ENCODE measurements at regions not wholly inside any gene's neighbourhood (a gene's known extent, or its start where the extent isn't known, plus 50 kb on each side); places are given as distances from the start of the nearest gene placed in this dataset.

DNA sequence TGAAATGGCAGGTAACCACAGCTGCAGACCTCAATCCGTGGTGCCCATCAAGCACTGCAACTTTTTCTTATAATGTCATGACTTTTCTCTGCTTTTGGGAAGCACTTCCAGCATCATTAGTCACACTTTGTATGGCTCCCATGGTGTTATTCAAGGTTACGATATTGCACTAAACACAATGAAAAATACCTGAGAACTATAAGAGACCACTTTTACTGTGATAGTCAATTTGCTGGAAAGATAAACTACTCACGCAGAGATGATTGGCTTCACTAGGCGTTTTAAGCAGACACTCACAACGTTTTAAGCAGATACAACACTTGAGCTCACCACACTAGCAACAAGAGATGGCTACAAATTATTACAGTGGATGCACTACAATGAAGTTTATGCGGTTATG, 103.2 kb upstream of the CHRM3 start:
- no peaks in the 10 kb centered on the region for H3K4me1 Mint-ChIP-seq
- no peak for ATAC-seq (replicated peaks)
- no peaks in the 10 kb centered on the region for H3K9me3 Mint-ChIP-seq
- peaks cover 4% of the 10 kb centered on the region for H3K27me3 Mint-ChIP-seq
- no peaks in the 10 kb centered on the region for H3K36me3 Mint-ChIP-seq (ENCODE audit: low read depth)
- no peak overlapping the region for H3K27ac Mint-ChIP-seq
- H3K4me3 Mint-ChIP-seq, result no peak overlapping the region

DNA sequence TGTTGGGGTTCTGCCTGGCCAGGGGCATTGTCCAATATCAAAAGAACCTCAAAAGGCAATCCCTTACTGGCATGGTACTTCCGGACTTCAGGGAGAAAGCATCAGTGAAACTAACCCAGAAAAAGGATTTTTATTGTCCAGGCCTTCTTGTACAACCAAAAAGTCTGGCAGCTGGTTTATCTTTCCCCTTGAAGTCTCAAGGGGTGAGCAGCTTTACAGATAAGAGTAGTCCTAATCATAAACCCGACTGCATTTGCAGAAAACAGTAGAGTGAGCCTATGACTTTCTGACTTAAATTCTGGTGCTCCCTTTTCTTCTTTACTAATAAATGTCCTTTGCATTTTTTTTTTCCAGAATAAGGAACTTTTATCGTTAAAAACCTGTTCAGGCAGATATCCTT, 104.0 kb upstream of the CHRM3 start:
- Mint-ChIP-seq H3K36me3 (ENCODE audit: low read depth) (no peaks in the 10 kb centered on the region), H3K27ac (no peak overlapping the region), H3K4me1 (no peaks in the 10 kb centered on the region), H3K4me3 (no peak overlapping the region), H3K27me3 (peaks cover 4% of the 10 kb centered on the region), H3K9me3 (no peaks in the 10 kb centered on the region)
- no peak for ATAC-seq (replicated peaks)

DNA sequence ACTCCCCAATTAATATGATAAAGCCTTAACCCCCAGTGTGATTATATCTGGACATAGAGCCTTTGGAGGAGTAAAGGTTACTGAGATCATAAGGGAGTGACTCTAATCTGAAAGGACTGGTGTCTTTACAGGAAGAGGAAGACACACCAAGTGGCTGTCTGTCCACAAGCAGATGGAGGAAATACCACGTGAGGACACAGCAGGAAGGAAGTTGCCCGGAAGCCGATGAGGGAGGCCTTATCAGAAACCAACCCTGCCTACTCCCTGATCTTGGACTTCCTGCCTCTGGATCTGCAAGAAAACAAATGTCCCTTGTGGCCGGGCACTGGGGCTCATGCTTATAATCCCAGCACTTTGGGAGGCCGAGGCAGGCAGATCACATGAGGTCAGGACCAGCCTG, 110.3 kb upstream of the CHRM3 start:
- H3K36me3 Mint-ChIP-seq (ENCODE audit: low read depth), result no peaks in the 10 kb centered on the region
- H3K27me3 Mint-ChIP-seq, result peaks cover 5% of the 10 kb centered on the region
- ATAC-seq (replicated peaks), result no peak
- H3K27ac Mint-ChIP-seq, result no peak overlapping the region
- no peaks in the 10 kb centered on the region for H3K4me1 Mint-ChIP-seq
- H3K4me3 Mint-ChIP-seq, result no peak overlapping the region
- H3K9me3 Mint-ChIP-seq, result peaks cover 11% of the 10 kb centered on the region

DNA sequence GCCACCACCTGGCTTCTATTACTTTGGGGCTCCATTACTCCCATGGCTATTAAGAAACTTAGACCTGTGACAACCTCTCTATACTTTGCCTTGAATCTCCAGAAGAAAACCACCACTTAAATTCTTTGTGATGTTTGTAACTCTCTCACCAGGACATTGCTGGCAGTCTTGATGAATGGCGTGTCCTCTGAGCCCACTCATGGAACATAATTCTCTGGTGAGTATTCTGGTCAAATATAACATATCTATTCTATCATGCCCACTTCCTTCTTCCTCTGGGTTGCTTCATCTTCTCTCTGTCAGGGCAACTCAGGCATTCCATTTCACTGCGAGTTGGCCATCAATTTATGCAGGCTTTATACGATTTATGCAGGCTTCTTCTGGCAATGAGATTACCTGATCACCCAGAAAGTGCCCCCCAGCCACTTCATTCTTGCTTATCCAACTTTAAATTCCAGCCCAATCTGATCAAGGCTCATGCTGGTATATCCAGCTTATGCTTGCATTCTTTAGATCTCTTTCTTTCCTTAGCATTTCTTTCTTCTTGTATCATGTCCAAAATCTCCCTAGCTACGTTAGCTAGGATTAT, 112.0 kb upstream of the CHRM3 start:
- H3K36me3 Mint-ChIP-seq (ENCODE audit: low read depth), result no peaks in the 10 kb centered on the region
- H3K4me3 Mint-ChIP-seq, result no peak overlapping the region
- H3K27me3 Mint-ChIP-seq, result peaks cover 5% of the 10 kb centered on the region
- no peaks in the 10 kb centered on the region for H3K4me1 Mint-ChIP-seq
- ATAC-seq (replicated peaks), result no peak
- no peak overlapping the region for H3K27ac Mint-ChIP-seq
- peaks cover 11% of the 10 kb centered on the region for H3K9me3 Mint-ChIP-seq

DNA sequence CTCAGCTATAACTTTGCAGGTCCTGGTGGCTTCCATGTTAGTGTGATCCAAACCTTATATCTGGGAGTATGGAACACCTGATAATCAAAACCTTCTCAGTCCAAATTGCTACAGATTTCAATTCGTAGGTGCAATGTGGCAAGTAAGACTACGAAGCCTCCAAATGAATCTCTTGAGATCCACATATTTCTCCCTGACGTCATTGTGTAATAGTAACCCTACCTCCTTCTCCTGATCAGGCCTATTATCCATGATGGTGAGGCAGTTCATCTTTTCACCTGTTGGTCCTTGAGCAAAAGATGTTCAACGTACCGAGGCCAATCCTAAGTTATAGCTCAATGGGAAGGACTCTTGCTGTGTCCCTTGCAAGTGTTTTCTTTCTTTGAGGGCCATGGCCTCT, 115.9 kb upstream of the CHRM3 start:
- Mint-ChIP-seq H3K27me3 (peaks cover 5% of the 10 kb centered on the region), H3K4me1 (no peaks in the 10 kb centered on the region), H3K4me3 (no peak overlapping the region), H3K9me3 (peaks cover 11% of the 10 kb centered on the region), H3K27ac (no peak overlapping the region), H3K36me3 (ENCODE audit: low read depth) (no peaks in the 10 kb centered on the region)
- no peak for ATAC-seq (replicated peaks)

DNA sequence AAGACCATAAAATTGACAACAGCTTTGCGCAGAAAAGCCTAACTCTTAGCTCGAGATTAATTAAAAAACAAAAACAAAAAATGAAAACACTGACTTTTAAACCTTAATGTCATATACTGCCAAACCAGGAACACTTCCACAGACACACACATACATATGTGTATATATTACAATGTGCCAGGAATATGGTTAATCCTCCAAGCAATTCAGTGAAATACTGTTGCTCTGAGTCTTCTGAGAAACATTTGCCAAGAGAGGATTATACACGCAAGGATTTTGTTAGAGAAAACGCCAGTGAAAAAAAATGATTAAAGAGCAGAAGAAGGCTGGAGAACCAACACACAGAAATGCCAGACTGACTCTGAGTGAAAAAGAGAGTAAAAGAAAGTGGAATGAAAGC, 116.7 kb upstream of the CHRM3 start:
- peaks cover 10% of the 10 kb centered on the region for H3K9me3 Mint-ChIP-seq
- no peaks in the 10 kb centered on the region for H3K36me3 Mint-ChIP-seq (ENCODE audit: low read depth)
- ATAC-seq (replicated peaks), result no peak
- H3K27me3 Mint-ChIP-seq, result peaks cover 4% of the 10 kb centered on the region
- no peak overlapping the region for H3K27ac Mint-ChIP-seq
- no peak overlapping the region for H3K4me3 Mint-ChIP-seq
- H3K4me1 Mint-ChIP-seq, result no peaks in the 10 kb centered on the region

DNA sequence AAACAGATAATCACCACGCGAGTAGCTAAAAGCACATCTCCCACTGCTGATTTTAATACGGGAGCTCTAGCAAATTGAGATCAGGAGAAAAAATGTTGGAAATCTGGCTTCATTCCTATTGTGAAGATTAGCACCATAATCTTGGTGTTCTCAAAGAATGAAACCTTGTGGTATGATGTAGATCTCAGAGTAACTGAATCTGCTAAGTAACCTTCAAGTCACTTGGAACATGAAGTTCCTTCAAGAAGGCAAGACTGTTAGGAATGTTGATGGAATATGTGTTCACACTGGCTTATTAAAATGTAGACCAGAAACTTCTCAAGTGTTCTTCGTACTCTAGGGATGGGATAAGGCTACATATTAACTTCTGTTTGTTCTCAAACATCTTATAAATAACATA, 117.4 kb upstream of the CHRM3 start:
- H3K27me3 Mint-ChIP-seq, result no peaks in the 10 kb centered on the region
- ATAC-seq (replicated peaks), result no peak

DNA sequence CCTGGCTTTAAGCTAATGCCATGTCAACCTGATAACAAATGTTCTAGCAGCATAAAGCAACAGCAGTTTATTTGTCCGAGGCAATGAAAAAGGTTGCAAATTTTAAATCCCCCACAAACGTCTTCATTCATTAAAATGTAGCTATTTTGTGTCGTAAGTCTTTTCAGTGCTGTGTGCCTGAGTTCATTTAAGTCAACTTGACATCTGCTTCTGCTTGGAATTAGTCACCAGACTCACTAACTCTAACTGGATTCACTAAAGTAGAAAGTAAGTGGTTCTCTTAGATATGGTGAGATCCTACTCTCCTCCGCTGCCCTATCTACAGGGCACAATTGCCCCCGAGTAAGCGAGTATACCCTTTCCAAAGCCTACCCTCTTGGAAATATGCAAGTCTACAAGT, 118.4 kb upstream of the CHRM3 start:
- no peak overlapping the region for H3K4me3 Mint-ChIP-seq

More for the DNA sequence above, 117.4 kb upstream of the CHRM3 start:
- Mint-ChIP-seq H3K4me3 (no peak overlapping the region), H3K4me1 (no peaks in the 10 kb centered on the region), H3K9me3 (peaks cover 6% of the 10 kb centered on the region), H3K36me3 (ENCODE audit: low read depth) (no peaks in the 10 kb centered on the region), H3K27ac (no peak overlapping the region)

DNA sequence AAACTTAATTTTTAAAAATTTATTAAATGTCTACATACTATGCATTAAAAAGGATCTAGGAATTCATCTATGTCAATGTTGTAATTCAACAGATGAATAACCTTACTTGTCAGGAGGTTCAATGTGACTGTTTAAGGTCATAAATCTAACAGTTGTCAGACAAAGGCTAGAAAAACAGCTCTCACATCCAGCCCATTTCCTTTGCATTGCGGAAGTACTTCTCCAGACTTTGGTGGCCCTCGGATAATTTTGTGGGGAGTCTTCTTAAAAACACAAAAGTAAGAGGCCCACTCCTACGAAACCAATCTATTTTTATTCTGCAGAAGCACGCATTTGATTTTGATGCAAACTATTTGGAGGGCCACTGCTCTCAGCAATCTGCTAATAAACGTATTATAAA, 122.6 kb upstream of the CHRM3 start:
- no peaks in the 10 kb centered on the region for H3K4me1 Mint-ChIP-seq
- H3K4me3 Mint-ChIP-seq, result no peak overlapping the region
- H3K27me3 Mint-ChIP-seq, result no peaks in the 10 kb centered on the region
- no peak for ATAC-seq (replicated peaks)
- H3K36me3 Mint-ChIP-seq (ENCODE audit: low read depth), result no peaks in the 10 kb centered on the region
- no peak overlapping the region for H3K27ac Mint-ChIP-seq
- no peaks in the 10 kb centered on the region for H3K9me3 Mint-ChIP-seq

More for the DNA sequence above, 118.4 kb upstream of the CHRM3 start:
- H3K27ac Mint-ChIP-seq, result no peak overlapping the region
- ATAC-seq (replicated peaks), result no peak
- no peaks in the 10 kb centered on the region for H3K4me1 Mint-ChIP-seq
- peaks cover 6% of the 10 kb centered on the region for H3K9me3 Mint-ChIP-seq
- no peaks in the 10 kb centered on the region for H3K36me3 Mint-ChIP-seq (ENCODE audit: low read depth)
- H3K27me3 Mint-ChIP-seq, result no peaks in the 10 kb centered on the region

DNA sequence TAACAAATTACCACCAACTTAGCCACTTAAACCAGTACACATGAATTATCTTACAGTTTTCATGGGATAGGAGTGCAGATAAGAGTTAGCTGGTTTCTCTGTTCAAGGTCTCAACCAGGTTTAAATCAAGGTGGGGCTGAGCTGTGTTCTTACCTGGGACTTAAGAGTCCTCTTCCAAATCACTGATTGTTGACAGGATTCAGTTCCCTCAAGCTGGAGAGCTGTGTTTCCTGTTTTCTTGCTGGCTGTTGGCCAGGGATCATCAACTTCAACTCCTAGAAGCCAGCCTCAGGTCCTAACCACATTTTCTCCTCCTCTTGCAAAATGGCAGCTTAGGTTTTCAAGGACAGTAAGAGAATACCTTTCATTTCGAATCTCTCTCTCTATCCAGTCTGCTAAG, 123.8 kb upstream of the CHRM3 start:
- Mint-ChIP-seq H3K4me1 (no peaks in the 10 kb centered on the region), H3K27ac (no peak overlapping the region), H3K27me3 (no peaks in the 10 kb centered on the region), H3K36me3 (ENCODE audit: low read depth) (no peaks in the 10 kb centered on the region), H3K4me3 (no peak overlapping the region), H3K9me3 (no peaks in the 10 kb centered on the region)
- no peak for ATAC-seq (replicated peaks)

DNA sequence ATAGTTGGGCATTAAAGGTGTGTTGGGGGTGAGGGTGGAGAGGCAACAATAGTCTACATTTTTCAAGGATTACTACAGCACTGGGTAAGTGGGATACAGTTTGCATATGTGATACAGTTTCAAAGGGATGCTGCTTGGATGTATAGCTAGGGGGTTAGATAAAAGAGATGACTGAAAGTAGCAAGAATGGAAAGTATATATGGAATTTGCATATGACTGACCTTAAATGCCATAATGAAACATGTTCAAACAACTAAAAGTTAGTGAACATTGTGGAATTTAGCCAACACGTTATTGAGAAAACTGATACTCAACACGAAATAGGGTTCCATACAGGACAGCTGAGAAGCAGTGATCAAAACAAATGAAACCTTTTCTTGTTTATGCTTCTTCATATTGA, 124.8 kb upstream of the CHRM3 start:
- no peak for ATAC-seq (replicated peaks)
- Mint-ChIP-seq H3K9me3 (no peaks in the 10 kb centered on the region), H3K27me3 (no peaks in the 10 kb centered on the region), H3K4me1 (no peaks in the 10 kb centered on the region), H3K36me3 (ENCODE audit: low read depth) (no peaks in the 10 kb centered on the region), H3K4me3 (no peak overlapping the region), H3K27ac (no peak overlapping the region)

DNA sequence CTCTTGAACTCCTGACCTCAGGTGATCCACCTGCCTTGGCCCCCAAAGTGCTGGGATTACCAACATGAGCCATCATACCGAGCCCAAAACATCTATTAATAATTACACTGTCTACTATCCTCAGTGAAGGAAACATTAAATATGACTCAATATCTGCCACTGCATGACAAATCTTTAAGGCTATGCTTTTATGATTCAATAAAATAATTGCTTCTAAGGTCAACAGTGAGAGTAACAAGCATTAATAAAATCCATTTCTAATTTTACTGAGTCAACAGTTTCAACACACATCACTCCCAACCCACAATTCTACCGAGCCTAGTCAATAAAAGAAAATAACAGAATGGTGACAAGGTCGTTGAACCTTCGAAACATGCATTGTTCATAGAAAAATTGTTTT, 125.5 kb upstream of the CHRM3 start:
- Mint-ChIP-seq H3K4me3 (no peak overlapping the region), H3K9me3 (no peaks in the 10 kb centered on the region), H3K27me3 (no peaks in the 10 kb centered on the region), H3K4me1 (no peaks in the 10 kb centered on the region), H3K27ac (no peak overlapping the region), H3K36me3 (ENCODE audit: low read depth) (no peaks in the 10 kb centered on the region)
- ATAC-seq (replicated peaks), result no peak

DNA sequence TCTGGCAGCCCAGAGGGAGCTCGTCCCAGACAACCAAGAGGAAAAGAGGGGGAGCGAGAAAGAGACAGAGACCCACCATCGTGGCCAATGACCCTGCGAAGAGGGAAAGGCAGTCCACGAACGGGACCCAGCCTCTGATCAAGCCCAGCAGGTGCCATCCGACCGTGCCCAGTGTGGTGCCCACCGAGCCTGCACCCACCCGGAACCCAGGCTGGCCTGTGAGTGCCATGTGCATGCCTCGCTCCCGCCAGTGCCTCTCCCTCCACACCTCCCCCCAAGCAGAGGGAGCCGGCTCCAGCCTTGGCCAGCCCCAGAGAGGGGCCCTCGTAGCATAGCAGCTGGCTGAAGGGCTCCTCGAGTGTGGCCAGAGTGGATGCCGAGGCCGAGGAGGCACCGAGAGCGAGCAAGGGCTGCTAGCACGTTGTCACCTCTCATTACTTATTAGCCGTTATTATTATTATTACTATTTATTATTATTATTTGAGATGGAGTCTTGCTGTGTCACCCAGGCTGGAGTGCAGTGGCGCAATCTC, 130.7 kb upstream of the CHRM3 start:
- H3K9me3 Mint-ChIP-seq, result peaks cover 4% of the 10 kb centered on the region
- no peaks in the 10 kb centered on the region for H3K27me3 Mint-ChIP-seq
- H3K4me1 Mint-ChIP-seq, result no peaks in the 10 kb centered on the region
- no peak for ATAC-seq (replicated peaks)
- H3K27ac Mint-ChIP-seq, result no peak overlapping the region
- no peaks in the 10 kb centered on the region for H3K36me3 Mint-ChIP-seq (ENCODE audit: low read depth)
- no peak overlapping the region for H3K4me3 Mint-ChIP-seq

DNA sequence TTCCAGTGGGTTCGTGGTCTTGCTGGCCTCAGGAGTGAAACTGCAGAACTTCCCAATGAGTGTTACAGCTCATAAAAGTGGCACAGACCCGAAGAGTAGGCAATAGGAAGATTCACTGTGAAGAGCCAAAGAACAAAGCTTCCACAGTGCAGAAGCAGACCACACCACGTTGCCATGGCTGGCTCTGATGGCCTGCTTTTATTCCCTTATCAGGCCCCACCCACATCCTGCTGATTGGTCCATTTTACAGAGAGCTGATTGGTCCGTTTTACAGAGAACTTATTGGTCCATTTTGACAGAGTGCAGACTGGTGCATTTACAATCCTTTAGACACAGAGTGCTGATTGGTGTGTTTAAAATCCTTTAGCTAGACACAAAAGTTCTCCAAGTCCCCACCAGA, 131.4 kb upstream of the CHRM3 start:
- H3K36me3 Mint-ChIP-seq (ENCODE audit: low read depth), result no peaks in the 10 kb centered on the region
- H3K27ac Mint-ChIP-seq, result no peak overlapping the region
- H3K27me3 Mint-ChIP-seq, result no peaks in the 10 kb centered on the region
- H3K4me1 Mint-ChIP-seq, result no peaks in the 10 kb centered on the region
- ATAC-seq (replicated peaks), result no peak
- H3K4me3 Mint-ChIP-seq, result no peak overlapping the region
- peaks cover 4% of the 10 kb centered on the region for H3K9me3 Mint-ChIP-seq

DNA sequence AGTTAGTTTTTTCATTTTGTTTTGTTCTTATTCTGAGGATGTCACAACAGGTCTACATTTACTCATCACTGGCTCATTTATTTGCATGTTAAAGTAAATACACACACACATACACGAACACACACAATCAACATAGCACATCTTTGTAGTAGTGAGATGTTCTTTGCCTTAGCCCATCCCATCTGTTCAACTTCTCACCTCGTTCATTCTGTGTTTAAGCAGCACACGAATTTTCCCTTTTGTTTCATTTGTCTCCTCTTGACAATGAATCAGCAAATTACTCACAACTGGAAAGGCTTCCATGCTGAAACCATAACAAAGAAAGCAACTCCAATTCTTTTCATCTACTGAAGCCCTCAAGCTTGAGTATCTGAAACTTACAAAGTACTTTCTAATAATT, 133.3 kb upstream of the CHRM3 start:
- no peaks in the 10 kb centered on the region for H3K27me3 Mint-ChIP-seq
- peaks cover 4% of the 10 kb centered on the region for H3K9me3 Mint-ChIP-seq
- no peaks in the 10 kb centered on the region for H3K4me1 Mint-ChIP-seq
- no peaks in the 10 kb centered on the region for H3K36me3 Mint-ChIP-seq (ENCODE audit: low read depth)
- no peak for ATAC-seq (replicated peaks)
- H3K4me3 Mint-ChIP-seq, result no peak overlapping the region
- H3K27ac Mint-ChIP-seq, result no peak overlapping the region
